ENCODE measurements at regions not wholly inside any gene's neighbourhood (a gene's known extent, or its start where the extent isn't known, plus 50 kb on each side); places are given as distances from the start of the nearest gene placed in this dataset.

DNA sequence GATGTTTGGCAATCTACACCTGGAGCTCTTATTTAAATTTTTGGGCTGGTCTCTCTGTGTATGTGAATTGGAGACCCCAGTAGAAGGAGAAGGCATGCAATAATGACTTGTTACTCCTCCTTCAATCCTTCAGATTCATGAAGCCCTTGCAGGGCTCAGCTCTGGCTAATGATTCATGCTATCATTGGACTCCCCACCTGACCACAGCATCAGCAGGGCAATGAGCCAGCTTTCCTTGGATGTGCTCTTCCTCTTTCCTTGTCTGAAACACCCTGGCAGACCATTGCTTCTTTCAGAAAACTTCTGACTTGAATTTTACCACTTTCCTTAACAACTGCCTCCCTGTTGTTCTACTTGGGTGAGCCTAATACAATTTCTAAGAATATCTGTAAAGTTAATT lies 1019.2 kb downstream of the AACS start:
- no peak for DNase-seq (ENCODE audit: low read depth)

DNA sequence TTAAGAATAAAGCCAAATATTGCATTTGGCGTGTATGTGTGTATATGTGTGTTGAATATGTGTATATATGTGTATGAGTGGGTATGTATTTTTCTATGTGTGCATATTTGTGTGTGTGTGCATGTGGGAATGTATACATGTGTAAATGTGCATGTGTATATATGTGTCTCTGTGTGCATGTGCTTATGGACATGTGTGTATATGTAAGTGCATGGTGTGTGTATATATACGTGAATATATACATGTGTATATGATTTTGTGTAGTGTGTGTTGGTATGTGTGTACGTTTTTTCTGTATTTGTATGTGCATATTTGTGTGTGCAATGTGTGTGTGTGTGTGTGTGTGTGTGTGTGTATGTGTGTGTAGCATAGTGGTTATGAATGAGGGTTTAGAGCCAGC lies 1021.0 kb downstream of the AACS start:
- no peak for DNase-seq (ENCODE audit: low read depth)

DNA sequence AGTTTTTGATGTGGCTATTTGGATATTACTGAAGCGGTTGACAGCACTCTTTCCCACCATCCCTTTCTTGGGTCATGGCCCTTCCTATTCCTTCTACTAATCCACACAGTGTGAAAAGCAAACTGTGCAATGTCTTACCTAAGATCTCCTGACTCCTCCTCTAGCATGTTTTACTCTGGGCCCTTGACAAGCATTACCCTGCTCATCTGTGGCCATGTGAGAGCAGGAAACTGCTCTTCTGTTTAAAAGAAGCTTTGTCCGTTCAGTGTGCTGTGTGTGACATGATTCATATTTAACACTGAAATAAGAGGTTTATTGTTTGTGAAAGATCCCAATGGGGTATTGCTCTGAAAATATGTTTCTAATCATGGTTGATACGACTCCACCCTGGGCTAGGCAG lies 1022.5 kb downstream of the AACS start:
- DNase-seq (ENCODE audit: low read depth), result no peak

DNA sequence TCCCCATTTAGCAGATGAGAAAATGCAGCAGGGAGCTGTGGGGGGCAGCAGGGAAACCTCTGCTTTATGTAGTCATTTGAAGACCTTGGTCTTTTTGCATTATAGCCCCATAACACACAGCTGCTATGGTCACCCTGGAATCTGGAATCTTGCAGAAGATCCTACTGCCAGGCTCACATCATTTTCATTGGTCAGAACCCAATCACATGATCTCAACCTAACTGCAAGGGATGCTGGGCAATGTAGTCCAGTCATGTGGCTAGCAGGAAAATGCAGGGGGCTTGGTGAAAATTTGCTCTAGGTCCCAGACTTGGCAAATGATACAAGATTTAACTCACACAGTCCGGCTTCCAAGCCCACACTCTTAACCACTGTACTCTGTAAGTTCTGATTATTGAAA lies 1028.7 kb downstream of the AACS start:
- no peak for DNase-seq (ENCODE audit: low read depth)

DNA sequence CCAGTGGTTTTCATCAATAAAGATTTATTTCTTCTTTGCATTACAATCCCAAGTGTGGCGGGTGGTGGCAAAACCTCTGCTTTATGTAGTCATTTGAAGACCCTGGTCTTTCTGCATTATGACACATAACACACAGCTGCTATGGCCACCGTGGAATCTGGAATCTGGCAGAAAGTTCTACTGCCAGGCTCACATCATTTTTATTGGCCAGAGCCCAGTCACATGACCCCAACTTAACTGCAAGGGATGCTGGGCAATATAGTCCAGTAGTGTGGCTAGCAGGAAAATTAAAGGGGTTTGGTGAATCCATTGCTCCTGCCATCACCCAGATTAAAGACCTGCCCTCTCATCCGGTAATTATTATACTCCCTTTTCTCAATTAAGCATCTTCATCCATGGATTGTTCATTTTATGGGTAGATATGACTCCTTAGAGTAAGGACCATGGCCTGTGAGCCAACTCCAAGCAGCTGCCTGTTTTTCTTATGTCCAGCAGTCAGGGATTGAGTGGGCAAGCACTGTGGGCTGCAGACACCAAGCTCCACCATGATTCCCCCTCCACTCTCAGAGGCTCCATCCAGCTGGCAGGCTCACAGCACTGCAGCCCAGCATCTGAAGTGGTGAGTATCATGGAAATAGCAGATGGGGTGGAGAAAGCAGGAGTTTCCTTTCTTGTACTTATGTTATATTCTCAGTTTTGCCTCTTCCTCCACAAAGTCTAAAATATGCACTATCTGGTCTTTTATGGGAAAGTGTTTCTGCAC lies 1030.7 kb downstream of the AACS start:
- no peak for DNase-seq (ENCODE audit: low read depth)

DNA sequence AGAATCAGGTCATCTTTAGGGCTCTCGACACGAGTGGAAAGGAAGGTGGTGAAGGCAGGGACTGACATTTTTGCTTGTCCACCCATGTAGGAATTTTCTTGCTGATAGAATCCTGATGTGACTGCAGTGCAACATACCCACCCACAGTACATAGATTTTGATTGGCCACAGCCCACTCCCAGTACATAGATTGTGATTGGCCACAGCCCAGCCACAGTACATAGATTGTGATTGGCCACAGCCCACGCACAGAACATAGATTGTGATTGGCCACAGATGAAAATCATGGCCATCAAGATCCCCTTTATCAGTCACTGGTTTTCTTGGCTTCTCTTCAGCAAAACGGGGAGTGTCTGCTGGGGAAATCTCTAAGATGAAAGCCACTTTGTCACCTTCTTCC lies 1041.5 kb downstream of the AACS start:
- DNase-seq (ENCODE audit: low read depth), result no peak

DNA sequence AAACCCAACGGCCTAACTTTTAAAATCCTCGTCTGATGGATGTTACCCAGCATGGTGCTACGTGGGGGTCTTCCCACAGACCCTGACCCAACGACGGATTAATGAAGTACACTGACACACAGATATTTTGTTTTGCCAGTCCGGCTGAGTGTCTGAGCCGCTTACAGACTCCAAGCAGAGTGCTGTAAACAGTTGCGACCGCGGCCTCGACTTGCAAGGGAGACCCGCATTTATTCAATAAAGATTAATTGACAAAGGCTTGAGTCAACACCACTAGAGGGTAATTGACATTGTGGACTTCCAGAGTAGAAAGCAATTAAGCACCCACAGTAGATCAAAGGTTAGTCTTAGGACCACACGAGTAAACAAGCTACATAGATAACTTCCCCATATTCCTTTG lies 1042.4 kb downstream of the AACS start:
- DNase-seq (ENCODE audit: low read depth), result no peak

DNA sequence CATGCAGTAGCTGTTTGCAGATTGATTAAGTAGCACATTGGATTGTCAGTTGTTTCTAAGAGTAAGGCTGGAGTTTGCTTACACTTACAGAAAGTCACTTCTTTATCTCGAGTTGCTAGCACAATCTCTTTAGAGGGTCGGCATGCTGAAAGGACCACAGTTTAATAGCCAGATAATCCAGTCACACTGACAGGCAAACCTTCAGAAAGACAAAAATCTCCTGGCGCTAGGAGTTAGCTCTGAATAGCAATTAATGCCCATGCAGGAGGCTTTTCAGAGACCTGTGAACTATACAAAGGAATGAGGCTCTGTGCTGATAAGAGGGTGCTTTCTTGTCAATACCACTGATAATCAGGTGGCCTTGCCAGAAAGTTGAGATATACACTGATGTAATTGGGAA lies 1043.0 kb downstream of the AACS start:
- DNase-seq (ENCODE audit: low read depth), result no peak

DNA sequence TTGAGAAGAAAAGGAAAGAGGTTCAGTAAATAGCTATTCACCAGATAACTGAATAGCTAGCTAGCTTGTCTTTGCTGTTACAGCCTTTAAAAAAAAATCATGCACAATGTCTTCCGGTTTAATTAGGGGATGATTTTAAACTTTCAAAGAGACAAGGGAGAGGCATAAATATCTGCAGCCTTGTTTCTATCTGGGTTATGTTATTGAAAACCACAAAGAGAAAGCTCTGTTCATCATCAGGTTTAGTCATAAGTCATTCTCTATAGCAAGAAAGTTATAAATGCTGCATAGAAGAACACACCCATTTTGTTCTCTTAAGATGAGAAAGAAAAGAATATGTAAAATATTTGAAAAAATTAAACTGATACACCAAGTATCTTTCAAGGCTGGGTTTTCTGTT lies 1046.9 kb downstream of the AACS start:
- no peak for DNase-seq (ENCODE audit: low read depth)

DNA sequence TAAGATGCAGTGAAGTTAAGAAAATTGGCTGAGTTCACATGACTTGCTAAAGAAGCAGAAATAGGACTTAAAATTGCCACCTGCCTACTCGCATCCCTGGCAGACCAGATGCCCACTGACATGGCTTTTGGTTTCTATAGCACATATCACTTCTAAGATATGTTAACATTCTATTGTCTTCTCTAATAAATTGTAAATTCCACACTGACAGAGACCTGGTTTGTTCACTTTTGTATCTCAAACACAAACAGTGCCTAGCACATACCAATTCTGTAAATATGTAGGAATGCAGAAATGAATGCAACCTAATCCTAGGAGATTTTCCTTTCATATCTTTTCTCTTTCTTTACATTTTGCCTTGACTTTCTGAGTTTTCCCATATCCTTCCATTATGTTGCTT lies 1047.6 kb downstream of the AACS start:
- no peak for DNase-seq (ENCODE audit: low read depth)

DNA sequence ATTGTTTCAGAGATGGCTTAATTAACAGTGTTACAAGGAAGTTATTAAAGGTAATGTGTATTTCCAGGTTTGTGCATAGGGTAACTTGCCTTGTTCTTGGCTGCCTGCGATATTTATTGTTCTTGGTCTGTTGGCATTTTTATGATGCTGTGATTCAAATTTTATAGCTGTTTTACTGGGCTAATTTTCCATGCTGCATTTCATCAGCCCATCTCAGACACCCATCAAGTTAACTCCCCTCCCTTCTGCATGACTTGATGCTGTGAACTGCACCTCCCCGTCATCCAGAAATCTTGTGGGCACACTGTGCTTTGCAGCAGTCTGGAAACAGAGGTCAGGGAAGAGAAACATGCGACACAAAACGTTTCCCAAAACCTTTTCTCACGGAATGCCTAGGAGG lies 1049.2 kb downstream of the AACS start:
- DNase-seq (ENCODE audit: low read depth), result no peak

DNA sequence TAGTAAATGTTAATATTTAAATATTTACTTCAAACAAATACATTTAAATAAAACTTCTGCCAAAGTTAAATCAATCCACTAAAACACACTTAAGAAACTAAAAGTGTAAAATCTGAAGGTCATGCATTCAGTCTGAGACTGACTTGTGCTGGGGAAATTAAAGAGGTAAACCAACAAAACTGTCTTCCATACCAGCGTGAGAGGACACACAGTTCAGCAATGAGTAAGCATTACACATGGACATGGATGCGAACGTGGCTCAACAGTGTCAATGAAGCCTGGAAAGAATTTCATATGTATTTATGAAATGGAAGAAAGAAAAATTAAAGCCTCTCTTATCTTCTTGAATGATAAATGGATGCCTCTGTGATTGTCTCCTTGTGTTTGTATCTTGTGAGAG lies 1052.3 kb downstream of the AACS start:
- DNase-seq (ENCODE audit: low read depth), result no peak

DNA sequence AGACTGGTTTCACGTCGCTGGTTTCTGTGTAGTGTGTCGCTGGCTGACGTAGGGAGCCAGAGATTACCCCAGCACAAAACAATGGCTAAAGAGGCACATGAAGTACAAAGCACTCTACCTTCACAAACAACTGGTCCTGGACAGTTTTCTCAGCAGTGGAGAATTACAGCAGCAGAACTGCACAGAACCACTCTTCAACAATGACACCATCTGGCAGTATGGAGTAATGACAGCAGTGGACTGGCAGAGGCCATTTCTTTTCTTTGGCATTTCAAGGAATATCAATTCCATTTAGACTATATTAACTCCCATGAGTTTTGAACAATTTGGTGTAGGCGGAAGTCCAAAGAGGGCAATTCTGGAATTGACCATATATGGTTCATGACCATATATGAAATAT lies 1074.1 kb downstream of the AACS start:
- DNase-seq (ENCODE audit: low read depth), result no peak

DNA sequence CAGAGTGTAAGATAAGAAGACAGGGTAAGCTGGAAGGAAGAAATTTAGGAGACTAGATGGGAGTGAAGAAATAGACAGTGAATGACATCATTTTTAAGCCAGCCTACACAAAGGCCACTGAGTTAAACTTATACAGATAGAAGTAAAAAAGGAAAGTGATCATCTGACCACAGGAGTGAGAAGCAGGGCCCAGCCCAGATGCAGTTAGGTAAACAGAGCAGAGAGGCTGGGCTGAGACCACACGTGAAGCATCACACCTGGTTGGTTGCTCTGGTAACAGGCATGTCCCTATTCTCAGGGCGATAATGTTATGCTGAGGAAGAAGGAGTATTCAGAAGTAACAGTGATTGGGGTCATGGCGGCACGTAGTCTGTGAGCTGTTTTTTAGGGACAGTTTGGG lies 1079.4 kb downstream of the AACS start:
- no peak for DNase-seq (ENCODE audit: low read depth)

DNA sequence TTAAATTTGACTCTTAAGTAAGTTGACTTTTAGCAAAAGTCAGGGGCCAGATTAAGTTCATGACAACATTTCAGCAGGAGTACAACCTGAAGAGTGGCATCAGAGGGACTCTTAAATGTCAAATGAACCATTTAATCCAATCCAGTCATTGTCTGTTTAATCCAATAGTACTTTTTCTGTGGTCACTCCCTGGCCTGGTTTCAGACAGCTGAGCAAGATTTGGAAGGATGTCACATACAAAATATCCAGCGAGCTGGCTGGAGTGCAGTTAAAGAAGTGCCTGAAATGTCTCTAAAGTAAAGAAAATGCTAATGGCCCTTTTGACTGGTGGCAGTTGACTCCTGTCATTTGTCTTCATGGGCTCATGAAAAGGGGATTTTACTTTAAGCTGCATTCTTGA lies 1082.1 kb downstream of the AACS start:
- no peak for DNase-seq (ENCODE audit: low read depth)

DNA sequence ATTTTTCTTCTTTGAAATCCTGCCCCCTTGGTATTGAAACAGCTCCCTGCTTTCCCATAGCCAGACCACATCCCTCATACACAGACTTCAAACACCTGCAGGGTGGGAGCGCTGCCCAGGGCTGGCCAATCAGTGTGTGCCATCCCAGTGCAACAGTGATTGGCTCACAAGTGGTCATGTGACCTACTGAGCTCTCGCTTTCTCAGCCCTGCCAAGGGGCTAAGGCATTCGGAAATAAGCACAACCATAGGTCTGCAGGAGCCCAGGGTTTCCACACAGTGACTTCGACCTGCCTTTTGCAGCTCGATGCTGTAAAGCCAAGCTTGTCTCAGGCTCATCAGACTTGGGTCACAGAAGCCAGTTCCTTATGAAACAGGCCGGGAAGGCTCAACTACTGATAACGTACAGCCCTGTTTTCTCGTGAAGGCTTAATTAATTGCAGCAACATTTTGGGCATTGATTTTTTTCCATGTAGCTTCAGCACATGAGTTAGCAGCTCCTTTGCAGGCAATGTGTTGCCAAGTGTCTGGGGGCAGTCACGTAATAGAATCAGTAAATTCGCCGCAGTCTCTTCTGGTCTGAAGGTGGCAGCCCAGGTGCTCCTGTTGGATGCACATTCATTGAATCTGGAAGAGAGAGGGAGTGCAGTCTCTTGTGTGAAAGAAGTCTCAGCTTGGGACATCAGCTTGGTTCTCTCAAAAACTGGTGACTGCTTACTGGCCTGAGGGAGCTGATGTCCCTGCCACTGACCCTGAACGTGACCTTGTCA lies 1091.8 kb downstream of the AACS start:
- no peak for DNase-seq (ENCODE audit: low read depth)

DNA sequence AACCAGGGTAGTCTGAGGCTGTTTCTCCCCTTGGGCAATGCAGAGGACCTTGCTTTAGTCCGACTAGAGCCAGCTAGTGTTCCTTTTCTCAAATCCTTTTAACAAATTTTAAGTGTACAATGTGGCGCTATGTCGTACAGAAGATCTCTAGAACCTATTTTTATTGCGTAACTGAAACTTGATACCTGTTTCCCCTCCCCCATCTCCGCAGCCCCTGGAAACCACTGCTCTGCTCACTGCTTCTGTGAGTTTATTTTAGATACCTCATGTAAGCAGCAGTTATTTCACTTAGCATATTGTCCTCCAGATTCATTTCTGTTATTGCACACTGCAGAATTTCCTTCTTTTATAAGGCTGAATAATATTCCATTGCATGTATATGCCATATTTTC lies 1092.3 kb downstream of the AACS start:
- no peak for DNase-seq (ENCODE audit: low read depth)

DNA sequence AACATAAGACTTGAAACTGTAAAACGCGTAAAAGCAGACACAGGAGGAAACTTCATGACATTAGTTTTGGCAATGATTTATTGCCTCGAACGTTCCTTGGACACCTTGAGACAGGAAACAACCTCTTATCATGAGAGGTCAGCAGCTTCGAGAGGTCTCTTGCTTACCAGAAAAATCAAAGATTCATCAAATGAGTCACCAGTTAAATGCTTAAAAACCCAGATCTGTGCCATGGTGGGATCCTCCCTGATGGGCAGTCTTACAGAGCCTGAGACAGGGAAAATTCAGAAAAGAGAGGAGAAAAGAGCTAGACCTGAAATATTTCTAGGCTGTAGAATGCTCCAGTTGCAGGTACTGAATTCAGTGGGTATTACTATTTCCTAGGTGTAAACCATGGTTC lies 1093.9 kb downstream of the AACS start:
- DNase-seq (ENCODE audit: low read depth), result no peak

DNA sequence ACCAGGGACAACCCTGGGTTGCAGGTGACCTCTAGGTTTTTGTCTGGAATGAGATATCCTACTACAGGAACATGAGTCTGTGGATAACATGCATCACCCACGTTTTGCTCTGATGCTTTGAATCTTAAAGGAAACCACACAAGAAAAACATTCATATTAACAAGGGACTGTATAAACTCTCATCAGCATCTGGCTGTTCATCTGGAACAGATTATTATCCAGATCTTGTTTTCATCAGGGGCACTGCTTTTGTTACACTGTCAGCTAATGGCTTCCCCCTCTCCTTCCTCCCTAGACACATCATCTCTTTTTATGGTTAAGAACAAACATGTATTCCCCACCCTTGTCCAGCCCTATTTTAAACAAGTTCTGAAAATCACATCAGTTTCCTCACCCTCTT lies 1095.7 kb downstream of the AACS start:
- DNase-seq (ENCODE audit: low read depth), result no peak

DNA sequence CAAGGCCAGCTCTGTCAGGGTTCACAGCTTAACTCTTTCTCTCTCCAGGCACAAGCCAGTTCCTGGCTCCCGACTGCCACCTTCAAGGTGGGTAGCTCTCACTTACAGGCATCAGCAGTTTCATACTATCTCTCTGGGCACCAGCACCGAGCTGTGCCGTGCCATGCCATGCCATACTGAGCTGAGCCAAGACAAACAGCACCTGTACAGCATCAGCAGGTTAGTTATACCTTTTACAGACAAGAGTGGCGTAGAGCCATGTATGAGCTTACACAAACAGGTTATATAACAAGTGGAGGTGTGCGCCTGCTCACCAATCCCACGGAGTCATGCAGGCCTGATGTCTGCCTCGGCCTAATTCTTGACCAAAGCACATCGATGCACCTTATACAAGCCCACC lies 1098.7 kb downstream of the AACS start:
- no peak for DNase-seq (ENCODE audit: low read depth)

DNA sequence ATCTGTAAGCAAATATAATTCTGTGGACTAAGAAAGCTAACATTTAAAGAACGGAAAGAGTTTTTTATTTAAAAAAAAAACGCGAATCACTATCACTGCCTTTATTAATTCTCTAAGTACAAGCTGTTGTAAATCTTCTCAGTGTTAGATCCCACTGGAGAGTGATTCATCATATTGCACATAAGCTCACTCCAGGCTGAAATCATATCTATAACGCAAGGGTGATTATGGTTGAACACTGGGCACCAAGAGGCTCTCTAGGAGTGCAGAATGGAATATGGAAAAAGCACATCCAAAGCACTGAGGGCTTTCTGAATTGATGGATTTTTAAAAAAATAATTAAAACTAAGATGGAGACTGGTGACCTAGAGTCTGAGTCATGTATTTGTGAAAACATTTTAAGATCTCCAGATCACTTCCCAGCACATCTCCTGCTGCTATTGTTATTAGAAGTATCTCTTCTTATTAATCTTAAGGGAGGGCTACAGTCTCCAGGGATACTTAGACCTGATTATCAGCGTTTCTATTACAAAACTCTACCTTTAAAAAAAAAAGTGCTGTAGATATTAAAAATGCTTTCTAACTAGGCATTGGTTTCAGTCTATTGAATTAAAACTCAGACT lies 1106.8 kb downstream of the AACS start:
- no peak for DNase-seq (ENCODE audit: low read depth)

DNA sequence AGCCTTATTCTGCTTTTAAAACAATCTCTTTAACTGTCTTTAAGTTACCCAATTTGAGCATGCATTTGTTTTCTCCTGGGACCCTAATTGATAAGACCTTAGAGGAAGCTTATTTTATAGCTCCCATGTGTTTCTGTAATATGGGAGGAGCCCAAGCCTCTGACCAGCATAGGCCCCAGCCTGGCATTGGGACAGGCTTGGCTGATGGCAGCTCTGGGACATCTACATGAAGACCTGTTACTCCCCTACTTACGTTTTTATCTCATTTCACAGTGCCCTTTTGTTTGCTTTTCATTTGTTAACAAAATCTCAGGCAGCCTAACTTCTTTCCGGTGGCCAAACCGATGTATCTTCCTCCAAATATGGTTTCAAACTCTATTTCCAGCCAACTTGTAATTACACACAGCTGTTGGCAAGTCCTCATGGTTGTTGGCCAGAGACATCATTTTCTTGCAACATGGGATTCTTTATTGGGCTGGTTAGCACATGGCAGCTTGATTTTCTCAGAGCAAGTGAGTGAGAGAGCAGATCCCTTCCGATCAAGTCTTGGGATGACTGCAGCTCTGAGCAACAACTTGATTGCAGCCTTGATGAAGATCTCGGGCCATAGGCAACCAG lies 1117.5 kb downstream of the AACS start:
- DNase-seq (ENCODE audit: low read depth), result peak; percentile 22

DNA sequence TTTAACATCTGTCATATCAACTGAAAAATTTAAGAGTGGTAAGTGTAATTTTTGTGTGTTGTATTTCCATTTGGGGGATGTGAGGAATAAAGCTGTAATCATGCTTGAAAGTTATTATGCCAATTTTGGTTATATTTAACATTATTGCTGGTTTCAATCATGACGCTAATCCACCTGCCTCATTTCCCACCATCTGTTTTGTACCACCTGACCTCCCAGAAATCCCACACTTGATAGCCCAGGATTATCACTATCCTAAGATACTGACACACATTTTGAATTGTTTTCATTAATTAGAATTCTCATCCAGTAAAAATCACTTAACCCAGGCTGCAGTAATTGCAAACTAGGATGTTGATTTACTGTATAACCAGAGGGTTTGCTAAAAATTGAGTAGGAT lies 1119.8 kb downstream of the AACS start:
- no peak for DNase-seq (ENCODE audit: low read depth)
